NCI-H748 (cell line): ENCODE measurements at regions not wholly inside any gene's neighbourhood (a gene's known extent, or its start where the extent isn't known, plus 50 kb on each side); places are given as distances from the start of the nearest gene placed in this dataset.

Experiments used
- DNase-seq: peaks from one replicate; lab custom pipeline; 2025; ENCODE audit not compliant: unreplicated experiment; lab: John Stamatoyannopoulos, UW

DNA sequence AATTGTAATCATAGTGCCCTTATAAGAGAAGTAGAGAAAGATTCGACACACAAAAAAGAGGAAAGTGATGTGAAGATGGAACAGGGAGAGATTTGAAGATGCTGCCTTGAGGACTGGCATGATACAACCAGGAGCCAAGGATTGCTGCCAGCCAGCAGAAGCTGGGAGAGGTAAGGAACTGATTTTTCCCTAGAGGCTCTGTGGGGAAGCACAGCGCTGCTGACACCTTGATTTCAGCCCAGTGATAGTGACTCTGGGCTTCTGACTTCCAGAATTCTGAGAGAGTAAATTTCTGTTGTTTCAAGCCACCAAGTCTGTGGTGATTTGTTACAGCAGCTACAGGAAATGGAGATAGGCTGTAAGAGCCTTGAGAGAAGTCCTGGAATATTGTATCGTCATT lies 98.2 kb downstream of the RAB11FIP2 start:
- DNase-seq: no peak

DNA sequence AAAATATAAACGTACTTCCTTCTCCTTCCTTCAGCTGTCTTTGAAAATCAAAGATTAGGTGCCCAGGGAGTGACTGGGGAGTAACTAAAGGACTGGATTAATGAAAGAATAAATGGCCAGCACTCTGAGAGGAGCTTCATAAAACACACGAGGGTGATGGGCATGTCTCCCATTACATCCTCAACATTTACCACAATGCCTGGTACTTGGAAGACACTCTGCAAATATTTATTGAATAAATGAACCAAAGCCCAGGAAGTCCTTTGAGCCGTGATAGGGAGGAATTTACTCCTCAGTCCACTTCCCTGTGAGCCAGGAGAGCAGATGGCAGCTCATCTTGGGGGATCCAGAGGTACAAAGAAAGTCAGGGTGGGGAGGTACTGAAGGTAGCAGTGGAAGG lies 96.3 kb downstream of the RAB11FIP2 start:
- DNase-seq: peak; percentile 82
